GM19463 (cell line): ENCODE measurements at regions not wholly inside any gene's neighbourhood (a gene's known extent, or its start where the extent isn't known, plus 50 kb on each side); places are given as distances from the start of the nearest gene placed in this dataset.

ENCODE experiments used
- ATAC-seq: cut with Tn5 transposase; IDR thresholded peaks from one replicate; pipeline ENCODE4 v1.9.1; 2021; ENCODE audit warnings: mild to moderate bottlenecking, moderate library complexity; ENCODE audit not compliant: unreplicated experiment

DNA sequence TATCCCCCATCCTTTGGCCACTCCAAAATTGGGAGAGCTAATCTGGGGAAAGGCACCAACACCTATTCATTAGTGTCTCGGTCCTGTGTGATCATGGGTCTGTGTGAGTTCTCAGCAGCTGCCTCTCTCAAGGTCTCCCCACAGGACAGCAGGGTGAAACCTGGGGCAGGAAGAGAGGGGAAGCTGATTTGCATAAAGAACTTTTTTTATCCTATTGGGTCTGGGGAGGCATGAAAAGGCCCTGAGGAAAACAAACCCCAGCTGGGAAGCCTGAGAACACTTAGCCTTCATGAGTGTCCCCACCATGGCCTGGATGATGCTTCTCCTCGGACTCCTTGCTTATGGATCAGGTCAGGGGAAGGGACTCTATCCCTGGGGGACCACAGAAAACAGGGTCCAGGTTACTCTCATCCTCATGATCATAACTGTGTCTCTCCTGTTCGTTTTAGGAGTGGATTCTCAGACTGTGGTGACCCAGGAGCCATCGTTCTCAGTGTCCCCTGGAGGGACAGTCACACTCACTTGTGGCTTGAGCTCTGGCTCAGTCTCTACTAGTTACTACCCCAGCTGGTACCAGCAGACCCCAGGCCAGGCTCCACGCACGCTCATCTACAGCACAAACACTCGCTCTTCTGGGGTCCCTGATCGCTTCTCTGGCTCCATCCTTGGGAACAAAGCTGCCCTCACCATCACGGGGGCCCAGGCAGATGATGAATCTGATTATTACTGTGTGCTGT, 116.0 kb upstream of the TOP3B start:
- ATAC-seq: no peak

- ATAC-seq: no peak
Measured at GRCh38 chr22:22097727-22098228, 115.2 kb upstream of the TOP3B start.

DNA sequence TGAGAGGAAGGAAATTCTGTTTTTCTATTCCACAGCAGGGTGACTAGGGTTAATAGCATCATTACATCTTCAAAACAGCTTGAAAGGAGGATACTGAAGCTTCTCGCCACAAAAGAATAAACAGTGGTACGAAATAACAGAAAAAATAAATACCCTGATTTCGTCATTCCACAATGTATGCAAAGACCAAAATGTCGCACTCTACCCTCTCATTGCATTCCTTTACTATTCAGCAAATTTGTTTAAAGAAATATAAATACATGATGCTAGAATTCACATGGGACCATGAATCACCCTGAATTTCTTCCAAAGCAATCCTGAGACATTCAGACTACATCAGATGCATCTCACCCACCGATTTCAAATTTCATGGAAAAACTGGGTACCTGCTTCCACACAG, 112.3 kb upstream of the TOP3B start:
- ATAC-seq: no peak

GRCh38 chr22:22094514-22094913, 111.9 kb upstream of the TOP3B start:
- no peak for ATAC-seq

- no peak for ATAC-seq
Measured at GRCh38 chr22:22093743-22094142, 111.2 kb upstream of the TOP3B start.

GRCh38 chr22:22092974-22093373, 110.4 kb upstream of the TOP3B start:
- no peak for ATAC-seq

GRCh38 chr22:22092101-22092500, 109.5 kb upstream of the TOP3B start:
- no peak for ATAC-seq

DNA sequence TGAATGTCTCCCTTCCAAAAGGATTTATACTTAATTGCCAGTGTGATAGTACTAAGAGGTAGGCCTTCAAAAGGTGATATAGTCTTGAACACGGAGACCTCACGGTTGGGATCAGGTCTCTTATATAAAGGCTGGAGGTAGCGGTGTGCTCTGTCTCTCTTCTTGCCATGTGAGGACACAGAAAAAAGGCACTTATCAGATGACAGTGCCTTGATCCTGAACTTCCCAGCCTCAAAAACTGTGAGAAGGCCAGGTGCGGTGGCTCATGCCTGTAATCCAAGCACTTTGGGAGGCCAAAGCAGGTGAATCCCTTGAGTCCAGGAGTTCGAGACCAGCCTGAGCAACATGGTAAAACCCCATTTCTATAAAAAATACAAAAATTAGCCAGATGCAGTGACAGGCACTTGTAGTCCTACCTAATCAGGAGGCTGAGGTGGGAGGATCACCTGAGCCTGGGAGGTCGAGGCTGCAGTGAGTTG, 108.9 kb upstream of the TOP3B start:
- no peak for ATAC-seq

DNA sequence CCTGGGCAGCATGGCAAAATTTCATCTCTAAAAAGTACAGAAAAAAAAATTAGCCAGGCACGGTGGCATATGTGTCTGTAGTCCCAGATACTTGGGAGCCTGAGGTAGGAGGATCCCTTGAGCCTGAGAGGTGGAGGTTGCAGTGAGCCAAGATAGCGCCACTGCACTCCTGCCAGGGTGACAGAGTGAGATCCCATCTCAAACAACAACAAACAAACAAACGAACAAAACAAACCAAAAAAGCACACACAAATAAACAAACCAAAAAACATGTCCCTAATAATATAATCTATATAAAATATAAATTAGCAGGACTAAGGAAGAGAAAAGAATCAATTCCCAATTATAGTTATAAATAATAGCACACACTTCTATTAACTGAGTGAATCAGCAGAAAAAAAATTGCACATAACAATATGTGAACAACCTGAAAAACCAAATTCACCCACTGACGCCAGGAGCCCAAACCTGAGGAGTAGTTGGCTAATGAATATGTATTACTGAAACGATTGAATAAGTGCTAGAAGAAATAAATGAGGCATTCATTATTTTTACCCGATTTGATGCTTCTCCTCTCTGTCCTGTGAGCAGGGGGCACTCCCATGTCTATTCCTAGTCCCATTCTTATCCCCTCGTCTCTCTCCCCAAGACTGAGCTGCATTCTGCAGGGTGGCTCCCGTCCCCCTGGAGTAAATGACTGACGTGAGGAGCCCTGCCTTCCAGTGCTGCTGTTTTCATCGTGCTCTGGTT, 108.2 kb upstream of the TOP3B start:
- no peak for ATAC-seq

DNA sequence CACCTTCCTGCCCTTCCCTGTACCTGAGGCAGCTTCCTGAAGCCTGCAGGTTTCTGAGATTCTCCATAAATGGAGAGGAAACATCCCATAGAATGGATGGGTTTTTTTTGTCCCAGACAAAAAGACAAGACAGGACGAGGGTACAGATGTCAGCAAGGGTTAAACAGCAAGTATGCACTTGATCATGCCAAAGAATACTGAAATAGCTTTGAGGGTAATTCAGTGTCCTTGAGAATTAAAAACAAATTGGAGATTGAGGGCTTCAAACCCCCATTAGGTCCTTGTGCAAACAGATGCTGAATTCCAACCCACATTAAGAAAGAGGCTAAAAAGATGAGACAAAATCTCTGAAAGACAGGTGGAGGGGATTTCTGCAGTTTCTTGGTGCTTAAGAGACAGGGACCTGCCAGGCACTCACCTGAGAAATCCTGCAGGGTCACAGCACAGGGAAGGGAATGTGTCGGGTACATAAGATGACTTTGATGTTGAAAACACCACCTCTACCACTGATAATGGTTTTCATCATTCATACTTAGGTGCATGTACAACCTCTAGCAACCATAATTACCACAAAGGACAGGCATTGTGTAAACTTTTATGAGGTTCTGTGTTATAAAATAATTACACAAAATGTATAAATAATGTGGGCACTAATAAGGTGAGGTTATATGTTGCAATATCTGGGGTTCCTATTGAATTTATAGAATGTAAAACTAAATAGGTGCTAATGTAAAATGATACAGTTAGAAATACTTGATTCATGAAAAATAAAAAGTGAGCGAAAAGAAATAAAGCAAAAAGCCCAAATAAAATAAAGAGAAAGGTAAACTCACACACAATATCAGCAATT, 107.1 kb upstream of the TOP3B start:
- ATAC-seq: no peak

DNA sequence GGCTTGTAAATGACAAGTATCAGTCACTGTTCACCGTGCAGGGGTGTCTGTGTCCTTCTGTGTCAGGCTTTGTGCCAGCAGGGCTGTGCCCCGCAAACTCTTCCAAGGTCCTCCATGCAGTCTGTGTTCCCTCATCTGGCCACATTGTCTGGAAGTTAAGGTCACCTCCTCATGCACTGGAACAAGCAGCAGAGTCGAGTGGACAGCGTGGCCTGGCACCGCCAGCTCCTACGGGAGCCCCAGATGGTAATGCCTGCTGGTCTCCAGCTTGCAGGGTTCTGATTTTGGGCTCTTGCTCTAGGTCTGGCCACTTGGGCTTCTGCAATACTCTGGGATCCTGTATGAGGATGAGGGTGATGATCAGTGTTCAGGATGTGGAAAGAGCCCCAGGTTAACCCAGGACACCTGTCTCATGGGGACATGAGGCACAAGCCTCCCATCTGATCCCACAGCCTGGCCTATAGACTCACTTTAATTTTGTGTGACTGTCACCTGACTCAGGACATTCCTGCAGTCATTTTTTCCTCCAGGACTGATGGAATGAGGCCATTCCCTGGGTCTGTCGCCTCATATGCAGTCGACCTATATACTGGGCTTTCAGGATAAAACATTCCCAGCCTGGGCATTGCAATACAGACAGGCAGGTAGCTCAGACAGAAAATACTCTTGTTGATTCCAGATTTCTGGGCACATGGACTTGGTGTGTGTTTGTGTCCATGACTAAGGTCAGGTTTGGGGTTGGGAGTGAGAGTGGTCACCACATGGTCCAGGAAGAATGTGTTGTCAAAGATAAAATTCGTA, 106.3 kb upstream of the TOP3B start:
- no peak for ATAC-seq

GRCh38 chr22:22087854-22088657, 105.5 kb upstream of the TOP3B start:
- ATAC-seq: no peak

DNA sequence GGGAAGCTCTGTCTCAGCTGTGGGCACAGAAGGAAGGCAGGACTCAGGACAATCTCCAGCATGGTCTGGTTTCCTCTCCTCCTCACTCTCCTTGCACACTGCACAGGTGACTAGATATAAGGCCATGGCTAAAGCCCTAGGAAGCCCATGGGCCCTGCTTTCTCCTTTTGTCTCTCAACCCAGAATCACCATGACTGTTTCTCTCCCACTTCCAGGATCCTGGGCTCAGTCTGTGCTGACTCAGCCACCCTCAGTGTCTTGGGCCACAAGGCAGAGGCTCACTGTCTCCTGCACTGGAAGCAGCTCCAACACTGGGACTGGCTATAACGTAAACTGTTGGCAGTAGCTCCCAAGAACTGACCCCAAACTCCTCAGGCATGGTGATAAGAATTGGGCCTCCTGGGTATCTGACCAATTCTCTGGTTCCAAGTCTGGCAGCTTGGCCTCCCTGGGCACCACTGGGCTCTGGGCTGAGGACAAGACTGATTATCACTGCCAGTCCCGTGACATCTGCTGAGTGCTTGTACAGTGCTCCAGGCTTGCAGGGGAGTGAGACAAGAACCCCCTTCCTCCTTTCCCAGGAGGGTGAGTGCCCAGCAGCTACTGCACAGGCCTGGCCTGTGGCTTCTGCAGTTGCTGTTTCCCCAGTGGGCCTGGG, 104.0 kb upstream of the TOP3B start:
- no peak for ATAC-seq

DNA sequence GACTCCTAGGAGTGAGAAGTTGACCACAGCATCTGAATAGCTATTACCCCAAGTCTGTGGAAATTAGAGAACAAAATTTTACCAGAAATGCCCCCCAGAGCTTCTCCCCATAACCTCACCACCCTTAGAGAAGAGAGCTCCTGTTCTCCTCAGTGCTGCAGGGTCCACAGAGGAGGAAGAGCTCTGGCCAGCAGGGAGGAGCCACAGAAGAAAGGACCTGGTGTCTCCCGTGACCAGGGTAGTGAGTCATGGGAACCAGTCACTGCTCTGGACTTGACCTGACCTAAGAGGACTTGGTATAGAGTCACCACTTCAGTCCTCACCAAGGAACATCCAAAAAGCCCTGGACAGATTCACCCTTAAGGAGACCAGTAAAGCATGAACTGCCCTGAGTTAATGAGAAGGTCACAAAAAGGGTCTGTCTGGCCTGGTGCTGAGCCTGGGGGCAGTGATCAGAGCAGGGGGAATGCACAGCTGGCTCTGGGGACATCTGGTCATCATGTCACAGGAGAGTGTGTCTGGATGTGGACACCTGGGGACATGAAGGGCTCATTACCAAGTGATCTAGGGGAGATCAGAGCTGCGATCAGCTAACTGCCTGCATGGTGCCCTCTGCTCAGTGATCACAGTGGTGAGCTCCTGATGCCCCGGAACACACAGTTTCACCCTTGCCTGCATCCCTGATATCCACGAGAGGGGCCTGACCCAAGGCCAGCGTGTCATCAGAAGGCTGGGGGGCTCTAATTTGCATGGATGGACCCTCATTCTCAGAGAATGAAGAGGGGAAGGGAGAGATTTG, 103.3 kb upstream of the TOP3B start:
- ATAC-seq: no peak

- no peak for ATAC-seq
Measured at GRCh38 chr22:22084089-22084711, 101.6 kb upstream of the TOP3B start.

DNA sequence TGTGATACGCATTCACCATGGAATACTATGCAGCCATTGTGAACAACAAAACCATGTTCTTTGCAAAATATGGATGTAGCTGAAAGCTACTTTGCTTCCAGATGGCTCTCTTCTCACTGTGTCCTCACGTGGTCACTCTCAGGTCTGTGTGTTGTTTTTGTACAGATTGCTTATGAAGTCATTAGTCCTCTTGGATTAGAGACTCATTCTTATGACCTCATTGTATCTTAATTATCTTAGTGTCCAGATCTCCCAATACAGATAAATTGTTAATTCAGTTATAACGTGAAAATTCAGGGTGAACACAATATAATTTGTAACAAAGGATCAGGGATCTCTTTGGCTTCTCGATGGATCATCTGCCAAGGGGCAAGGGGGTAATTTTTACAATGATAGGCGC, 100.4 kb upstream of the TOP3B start:
- ATAC-seq: no peak

DNA sequence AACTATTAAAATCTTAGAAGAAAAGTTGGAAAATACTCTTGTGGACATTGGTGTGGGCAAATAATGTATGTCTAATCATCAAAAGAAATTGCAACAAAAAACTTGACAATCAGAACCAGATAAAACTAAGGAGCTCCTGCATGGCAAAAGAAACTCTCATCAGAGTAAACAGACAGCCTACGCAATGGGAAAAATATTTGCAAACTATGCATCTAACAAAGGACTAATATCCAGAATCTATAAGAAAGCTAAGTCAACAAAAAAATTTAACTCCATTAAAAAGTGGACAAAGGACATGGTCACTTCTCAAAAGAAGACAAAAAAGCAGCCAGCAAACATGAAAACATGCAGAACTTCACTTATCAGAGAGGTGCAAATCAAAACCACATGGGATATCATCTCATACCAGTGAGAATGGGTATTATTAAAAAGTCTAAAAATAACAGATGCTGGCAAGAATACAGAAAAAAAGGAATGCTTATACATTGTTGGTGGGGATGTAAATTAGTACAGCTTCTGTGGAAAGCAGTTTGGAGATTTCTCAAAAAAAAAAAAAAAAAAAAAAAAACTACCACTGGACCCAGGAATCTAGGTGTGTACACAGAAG, 99.7 kb upstream of the TOP3B start:
- no peak for ATAC-seq
